ENCODE measurements at regions not wholly inside any gene's neighbourhood (a gene's known extent, or its start where the extent isn't known, plus 50 kb on each side); places are given as distances from the start of the nearest gene placed in this dataset.

- TF ChIP-seq CTCF (IDR thresholded peaks at IDR 0.05) (no peak), POLR2A (IDR thresholded peaks at IDR 0.05) (no peak)
Measured at GRCh38 chr4:84389406-84389805, 109.7 kb downstream of the NKX6-1 start.

All from testis (tissue), 2 donors.